HG02943 (cell line): ENCODE measurements at regions not wholly inside any gene's neighbourhood (a gene's known extent, or its start where the extent isn't known, plus 50 kb on each side); places are given as distances from the start of the nearest gene placed in this dataset.

ENCODE experiments used
- ATAC-seq: cut with Tn5 transposase; IDR thresholded peaks from one replicate; pipeline ENCODE4 v1.9.1; 2021; ENCODE audit warnings: mild to moderate bottlenecking, low read depth, moderate library complexity; ENCODE audit not compliant: unreplicated experiment

DNA sequence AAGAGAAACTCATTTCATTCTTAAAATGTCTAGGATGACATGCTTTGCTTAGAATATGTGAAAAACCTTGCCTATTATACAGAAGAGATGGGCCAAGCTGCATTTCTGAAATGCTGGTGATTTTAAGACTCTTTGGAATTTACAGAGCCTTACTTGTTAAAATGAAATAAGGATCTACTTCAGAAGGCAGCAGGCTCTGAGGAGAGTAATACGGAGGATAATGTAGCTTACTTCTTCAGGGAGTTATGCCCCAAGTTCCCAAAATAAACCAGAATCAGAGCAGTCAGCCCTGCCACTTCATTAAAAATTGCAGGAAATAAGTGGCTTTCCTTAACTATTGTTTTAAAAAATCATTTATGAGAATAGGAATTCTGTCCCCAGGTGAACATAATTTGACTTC is 1000.3 kb upstream of the RAG2 start:
- no peak for ATAC-seq

GRCh38 chr11:37597776-37598175 is 999.7 kb upstream of the RAG2 start:
- ATAC-seq = no peak

DNA sequence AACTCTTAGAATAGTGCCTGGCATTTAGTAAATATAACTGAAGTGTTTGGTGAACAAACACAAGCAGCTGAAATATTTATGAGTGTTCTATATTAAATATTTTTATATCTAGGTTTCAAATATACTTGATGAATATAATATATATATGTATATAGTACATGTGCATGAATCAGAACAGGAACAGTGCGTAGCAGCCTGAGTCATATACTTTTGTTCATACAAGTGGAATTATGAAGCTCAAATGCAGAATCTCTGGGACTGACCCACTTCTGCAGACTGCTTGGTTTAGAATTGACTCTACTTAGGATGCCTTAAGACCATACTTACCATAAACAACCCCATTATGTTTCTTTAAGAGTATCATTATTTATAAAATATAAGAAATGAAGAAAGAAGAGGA is 997.8 kb upstream of the RAG2 start:
- ATAC-seq = no peak

DNA sequence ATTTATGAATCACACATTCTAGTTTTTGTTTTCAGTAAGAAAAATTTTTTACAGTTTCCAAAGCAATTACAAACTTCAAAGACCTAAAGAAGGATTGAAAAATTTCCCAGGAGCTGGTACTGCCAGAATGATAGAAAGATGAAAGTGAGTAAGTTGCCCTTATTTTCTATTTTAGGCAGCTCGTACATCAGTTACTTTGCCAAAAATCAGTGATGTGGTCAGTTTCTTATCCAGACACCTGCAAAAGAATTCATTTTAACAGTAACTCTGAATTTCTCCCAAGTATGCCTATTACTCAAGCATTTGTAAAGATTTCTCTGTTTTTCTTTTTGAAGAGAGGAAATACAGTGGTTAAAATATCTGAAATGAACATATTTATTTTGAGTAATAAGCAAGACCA is 976.3 kb upstream of the RAG2 start:
- no peak for ATAC-seq

DNA sequence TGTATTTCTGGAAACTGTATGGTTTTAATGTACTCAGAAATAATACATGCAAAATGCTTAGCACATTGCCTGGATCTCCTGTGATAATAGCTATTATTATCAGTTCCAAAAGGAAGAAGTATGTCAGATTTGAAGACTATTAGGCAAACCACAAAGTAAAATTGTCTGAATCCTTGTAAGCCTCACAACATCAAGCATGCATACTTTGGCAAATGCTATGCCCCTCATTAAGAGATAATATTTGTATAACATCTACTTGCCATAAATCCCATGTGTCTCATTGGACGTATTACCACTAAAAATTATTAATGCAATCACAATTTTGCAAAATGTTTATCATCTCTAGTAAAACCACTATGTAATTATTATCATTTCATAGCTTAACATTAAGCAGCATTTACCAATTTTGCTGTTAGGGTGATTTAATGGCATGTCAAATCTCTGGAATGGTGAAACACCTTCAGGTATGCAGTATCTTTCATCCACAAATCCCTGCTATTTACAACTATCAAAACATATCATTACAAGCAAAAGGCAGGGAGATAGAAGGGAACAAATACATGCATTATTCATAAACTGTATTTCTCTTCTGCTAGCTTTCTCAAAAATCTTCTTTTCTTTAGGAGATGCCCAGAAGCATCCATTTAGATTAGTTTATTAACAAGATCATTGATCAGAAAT is 974.6 kb upstream of the RAG2 start:
- ATAC-seq = no peak

- ATAC-seq = no peak
These were observed 973.2 kb upstream of the RAG2 start for GRCh38 chr11:37571246-37571645.

DNA sequence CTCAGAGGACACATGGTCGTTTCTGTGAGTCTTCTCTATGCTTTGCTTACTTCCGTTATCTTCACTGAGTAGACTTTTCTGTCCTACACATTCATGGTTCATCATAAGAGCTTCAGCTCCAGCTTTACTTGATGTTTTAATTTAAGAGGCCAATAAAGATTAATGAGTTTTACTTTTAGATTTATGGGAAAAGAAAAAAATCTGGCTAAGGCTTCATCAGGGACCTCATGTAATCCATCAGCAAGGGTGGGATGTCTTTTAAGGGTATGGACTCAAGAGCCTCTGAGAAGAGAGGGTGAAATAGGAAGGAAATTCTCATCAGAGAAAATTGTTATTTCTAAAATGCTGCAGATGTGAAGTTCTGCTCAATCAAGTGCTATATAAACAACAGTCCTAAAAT is 963.0 kb upstream of the RAG2 start:
- ATAC-seq = no peak

DNA sequence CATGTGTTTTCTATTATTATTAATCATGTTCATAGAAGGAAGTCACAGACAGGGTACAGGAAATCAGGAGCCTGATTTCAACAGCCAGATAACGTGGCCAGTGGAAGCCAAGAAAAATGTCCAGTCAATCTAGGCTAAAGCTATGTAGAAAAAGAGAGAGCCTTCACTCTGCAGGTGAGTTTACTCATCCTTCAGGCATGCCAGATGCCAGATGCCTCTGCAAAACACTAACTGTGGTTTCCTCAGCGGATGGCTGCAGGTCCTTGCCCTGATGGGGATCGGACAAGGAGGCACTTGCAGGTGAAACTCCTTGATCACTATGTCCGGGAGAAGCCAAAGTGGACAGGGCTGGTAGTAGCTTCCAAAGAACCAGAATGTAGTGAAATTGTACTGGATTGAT is 962.3 kb upstream of the RAG2 start:
- no peak for ATAC-seq

- no peak for ATAC-seq
These were observed 960.7 kb upstream of the RAG2 start for GRCh38 chr11:37558619-37559210.

DNA sequence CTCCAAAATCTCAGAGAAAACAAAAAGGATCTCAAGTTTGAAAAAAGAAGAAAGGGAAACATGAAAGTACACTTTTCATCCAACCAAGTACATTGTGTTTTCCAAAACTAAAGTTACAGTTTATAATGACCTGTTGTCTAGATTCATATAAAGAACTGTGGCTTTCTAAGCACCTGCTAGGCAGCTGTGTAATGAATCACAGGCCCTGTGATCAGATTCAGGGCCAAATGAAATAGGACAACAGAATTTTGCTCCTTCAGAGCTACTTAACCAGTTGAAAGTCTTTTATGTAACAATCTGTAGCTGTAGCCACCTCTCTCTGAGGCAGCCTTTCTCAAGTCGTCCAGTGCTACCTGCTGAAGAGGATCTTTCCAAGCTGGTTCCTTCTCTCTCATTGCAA is 960.0 kb upstream of the RAG2 start:
- no peak for ATAC-seq

- ATAC-seq = no peak
These were observed 954.2 kb upstream of the RAG2 start for GRCh38 chr11:37552284-37552683.

DNA sequence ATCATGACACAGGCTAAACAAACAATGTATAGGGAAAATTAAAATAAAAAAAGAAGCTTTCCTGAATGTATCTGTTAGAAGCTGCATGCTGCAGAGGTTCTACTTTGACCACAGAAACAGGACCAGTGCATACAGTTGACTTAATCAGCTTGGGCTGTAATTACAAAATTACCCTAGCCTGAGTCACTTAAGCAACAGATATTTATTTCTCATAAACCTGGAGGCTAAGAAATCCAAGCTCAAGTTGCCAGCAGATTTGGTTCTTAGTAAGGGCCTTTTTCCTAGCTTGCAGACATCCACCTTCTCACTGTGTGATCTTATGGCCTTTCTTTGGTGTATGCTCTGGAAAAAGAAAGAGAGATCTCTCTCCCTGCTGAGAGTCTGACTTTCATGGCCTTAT is 946.5 kb upstream of the RAG2 start:
- no peak for ATAC-seq

DNA sequence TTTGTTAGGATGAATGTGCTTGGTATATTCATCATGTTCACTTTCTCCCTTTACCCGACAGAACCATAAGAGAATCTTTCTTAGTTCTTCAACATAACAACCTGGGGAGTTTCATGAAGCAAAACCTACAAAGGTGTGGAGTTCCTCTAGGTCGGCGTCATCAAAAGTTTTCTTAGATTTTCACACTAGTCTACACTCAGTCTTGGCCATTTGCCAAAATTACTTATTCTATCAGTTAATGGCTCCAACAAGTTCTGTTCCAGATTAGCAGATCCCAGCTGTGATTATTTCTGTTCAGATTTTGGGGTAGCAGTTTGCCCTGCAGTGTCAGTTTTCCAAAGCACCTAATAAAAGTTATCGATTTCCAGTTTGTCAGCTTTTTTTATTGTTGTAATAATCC is 935.8 kb upstream of the RAG2 start:
- no peak for ATAC-seq

DNA sequence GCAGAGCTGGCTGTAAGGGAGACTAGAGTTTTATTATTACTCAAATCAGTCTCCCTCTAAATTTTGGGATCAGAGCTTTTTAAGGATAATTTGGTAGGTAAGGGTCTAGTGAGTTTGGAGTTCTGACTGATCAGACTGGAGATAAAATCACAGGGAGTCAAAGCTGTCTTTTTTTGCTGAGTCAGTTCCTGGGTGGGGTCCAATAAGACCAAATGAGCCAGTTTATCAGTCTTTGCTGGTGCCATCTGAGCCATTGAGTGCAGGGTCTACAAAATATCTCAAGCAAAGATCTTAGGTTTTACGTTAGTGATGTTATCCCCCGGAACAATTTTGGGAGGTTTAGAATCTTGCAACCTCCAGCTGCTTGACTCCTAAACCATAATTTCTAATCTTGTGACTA is 935.1 kb upstream of the RAG2 start:
- no peak for ATAC-seq

DNA sequence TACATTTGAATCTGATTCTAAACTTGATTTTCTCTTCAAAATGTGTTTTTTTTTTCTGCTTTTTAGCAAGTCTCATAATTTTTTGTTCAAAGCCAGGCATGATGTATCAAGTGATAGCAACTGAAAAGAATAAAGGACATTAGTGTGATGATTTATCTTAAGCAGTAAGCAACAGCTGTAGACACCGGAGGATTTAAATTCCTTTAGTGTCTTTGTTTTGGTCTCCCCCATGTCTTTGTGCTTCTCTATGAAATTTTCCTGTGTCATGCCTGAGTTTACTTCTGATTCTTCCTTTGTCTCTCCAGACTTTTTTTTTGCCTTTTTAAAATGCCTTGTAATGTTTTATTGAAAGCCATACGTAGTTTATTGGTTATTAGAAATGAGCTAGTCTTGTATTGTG is 934.2 kb upstream of the RAG2 start:
- no peak for ATAC-seq

DNA sequence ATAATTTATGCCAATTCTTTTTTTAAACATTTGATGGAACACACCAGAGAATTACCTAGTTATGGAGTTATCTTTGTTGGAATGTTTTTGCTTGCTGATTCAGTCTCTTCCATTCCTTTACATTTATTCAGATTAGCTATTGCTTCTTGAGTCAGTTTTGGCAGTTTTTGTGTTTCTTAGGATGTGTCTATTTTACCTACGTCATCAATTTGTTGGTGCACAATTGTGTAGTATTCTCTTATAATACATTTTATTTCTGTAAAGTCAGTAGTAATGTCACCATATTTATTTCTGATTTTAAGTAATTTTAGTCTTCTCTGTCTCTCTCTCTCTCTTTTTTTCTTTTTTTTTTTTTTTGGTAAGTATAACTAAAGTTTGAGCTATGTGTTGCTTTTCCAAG is 929.5 kb upstream of the RAG2 start:
- ATAC-seq = no peak

DNA sequence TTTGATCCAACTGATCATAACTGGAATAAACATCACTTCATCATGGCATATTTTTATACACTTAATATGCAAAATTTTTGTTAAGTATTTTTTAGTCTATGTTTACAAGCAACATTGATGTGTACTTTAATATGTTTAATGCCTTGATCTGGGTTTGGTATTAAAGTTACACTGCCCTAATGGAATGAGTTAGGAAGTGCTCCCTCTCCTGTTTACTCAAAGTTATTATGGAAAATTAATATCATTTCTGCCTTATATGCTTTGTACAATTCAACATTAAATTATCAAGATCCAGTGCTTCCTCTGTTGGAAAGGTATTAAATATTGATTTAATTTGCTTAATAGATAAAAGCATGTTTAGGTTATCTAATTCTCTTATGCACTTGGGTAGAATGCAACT is 927.3 kb upstream of the RAG2 start:
- no peak for ATAC-seq

DNA sequence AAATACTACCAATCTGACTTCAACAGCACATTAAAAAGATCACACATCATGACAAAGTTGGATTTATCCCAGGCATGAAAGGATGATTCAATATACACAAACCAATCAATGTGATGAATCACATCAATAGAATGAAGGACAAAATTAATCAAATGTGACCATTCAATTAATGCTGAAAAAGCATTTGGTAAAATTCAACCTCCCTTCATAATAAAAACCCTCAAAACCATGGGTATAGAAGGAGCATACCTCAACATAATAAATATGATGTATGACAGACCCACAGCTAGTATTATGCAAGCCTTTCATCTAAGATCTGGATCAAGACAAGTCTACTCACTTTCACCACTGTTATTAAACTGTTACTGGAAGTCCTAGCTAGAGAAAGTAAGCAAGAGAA is 921.7 kb upstream of the RAG2 start:
- no peak for ATAC-seq

DNA sequence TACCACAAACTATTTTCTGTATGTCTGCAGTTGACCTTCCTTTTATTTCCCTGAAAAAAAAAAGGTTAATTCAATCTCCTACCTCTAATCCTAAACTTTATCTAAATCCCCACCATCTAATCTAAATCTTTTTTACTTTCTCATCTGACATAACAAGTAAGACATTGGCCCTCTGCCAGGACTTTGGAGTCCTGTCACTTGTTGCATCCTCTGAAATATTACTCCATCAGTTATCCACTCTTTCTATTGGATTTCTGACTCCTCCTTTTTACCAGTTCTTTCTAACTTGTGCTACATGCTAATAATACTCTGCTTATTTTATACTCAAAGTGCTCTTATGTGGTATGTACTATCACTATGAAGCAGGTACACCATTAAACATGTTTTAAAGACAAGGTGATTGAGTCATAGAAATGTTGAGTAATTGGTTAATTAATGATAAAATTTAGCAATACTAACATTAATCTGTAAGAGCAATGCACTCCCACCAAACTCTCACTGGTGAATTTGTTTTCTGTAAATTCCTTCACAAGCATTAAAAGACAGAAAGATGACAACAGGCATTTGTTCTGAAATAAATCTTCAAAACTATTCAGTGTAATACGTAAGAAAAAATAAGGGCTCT is 914.2 kb upstream of the RAG2 start:
- ATAC-seq = no peak

DNA sequence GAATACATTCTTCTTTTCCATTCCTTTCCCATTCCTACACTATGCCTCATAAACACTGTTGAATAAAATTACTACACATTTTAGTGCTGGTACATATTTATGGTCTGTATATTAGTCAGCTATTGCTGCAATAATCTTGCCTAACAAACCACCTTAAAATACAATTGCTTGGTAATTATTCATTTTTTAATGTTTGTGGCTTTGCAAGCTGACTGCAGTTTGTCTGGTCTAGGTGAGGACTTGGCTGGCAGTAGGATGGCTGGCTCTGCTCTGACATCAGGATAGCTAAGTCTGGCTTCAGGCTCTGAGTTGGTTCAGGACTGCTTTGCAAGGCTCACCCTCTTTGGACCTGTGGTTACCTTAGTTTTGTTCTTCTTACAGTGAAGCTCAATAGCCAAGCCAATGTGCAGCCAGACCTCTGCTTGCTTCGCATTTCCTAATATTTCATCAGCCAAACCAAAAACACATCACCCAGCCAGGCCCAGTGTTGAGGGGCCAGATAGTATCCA is 913.4 kb upstream of the RAG2 start:
- no peak for ATAC-seq

DNA sequence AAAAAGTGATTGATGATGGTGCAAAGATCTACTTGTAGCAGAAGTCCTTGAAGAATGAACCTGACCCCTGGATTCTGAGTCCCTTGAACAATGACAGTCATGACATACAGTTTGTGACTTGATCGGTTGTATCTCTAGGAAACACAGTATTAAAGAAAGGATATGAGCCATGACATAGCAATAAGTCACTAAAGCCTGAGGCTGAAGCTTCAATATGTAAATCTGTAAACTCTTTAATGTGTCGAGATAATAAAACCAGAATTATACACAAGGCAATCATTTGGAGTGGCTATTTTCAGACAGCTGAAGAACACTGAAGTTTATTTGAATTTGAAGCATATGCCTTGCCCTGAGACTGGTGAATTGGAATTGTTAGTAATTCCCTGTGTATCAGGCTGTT is 911.5 kb upstream of the RAG2 start:
- no peak for ATAC-seq

DNA sequence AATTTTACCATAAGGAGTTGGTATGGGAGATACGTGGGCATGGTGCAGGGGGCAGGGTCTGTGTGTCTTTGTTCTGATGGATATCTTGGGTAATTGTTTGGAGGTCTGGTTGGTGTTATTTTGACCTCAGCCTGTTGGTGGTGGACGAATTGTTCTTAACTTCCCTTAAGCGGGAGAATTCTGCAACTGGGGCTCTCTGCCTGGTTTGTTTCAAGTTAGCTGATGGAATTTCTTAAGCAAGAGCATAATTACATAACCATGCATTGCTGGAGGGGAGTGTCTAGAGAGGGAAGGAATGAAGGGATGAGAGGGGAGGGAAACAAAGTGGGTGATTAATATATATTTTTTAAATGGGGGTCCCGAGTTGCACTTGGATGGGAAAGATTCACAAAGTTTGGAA is 908.5 kb upstream of the RAG2 start:
- ATAC-seq = no peak
